Liver (tissue), 3 donors: ENCODE measurements at regions not wholly inside any gene's neighbourhood (a gene's known extent, or its start where the extent isn't known, plus 50 kb on each side); places are given as distances from the start of the nearest gene placed in this dataset.

ENCODE experiments used
- ATF3 ChIP-seq: IDR thresholded peaks from 2 replicates; pipeline ENCODE4 v1.6.1; 2016; ENCODE audit warnings: antibody characterized with exemption
- CTCF ChIP-seq: fragments of 150-350 bp; IDR thresholded peaks from 2 replicates; pipeline ENCODE4 v1.5.1; 2017; ENCODE audit warnings: improper control_type of control experiment, low read depth, low read length; ENCODE audit not compliant: missing input control
- EGR1 ChIP-seq, 2 donors: IDR thresholded peaks; 2 replicates each; pipeline ENCODE4 v1.6.1; 2016 to 2018; ENCODE audit warnings: antibody characterized with exemption in 2 of 2, low read depth in 2 of 2
- FOXA1 ChIP-seq: IDR thresholded peaks from 2 replicates; pipeline ENCODE4 v1.6.1; 2016; ENCODE audit warnings: antibody characterized with exemption
- GABPA ChIP-seq, 2 donors: IDR thresholded peaks in 1 of 2; conservative IDR thresholded peaks in 1 of 2; 2 replicates each; pipeline ENCODE4 v1.6.1; 2016; ENCODE audit warnings: antibody characterized with exemption in 2 of 2, mild to moderate bottlenecking in 1 of 2, moderate library complexity in 1 of 2
- HNF4G ChIP-seq: IDR thresholded peaks from 2 replicates; pipeline ENCODE4 v1.6.1; 2016; ENCODE audit warnings: antibody characterized with exemption
- JUND ChIP-seq, 2 donors: IDR thresholded peaks; 2 replicates each; pipeline ENCODE4 v1.6.1; 2016; ENCODE audit warnings: antibody characterized with exemption in 2 of 2
- MAX ChIP-seq: IDR thresholded peaks from 2 replicates; pipeline ENCODE4 v1.6.1; 2016; ENCODE audit warnings: antibody characterized with exemption
- RAD21 ChIP-seq, 2 donors: IDR thresholded peaks; 2 replicates each; pipeline ENCODE4 v1.6.1; 2016; ENCODE audit warnings: antibody characterized with exemption in 2 of 2, mild to moderate bottlenecking in 2 of 2
- REST ChIP-seq: IDR thresholded peaks from 2 replicates; pipeline ENCODE4 v1.6.1; 2016; ENCODE audit warnings: antibody characterized with exemption, mild to moderate bottlenecking
- TAF1 ChIP-seq: conservative IDR thresholded peaks from 2 replicates; pipeline ENCODE4 v1.6.1; 2016; ENCODE audit warnings: antibody characterized with exemption, mild to moderate bottlenecking
- donor health status: healthy.
- donor health status: healthy.

- TF ChIP-seq CTCF (no peak), EGR1 (IDR thresholded peaks at IDR 0.05; ENCODE audit: low read depth in 2 of 2) (no peak), HNF4G (no peak), MAX (no peak), REST (no peak), ATF3 (no peak), TAF1 (no peak), RAD21 (IDR thresholded peaks at IDR 0.05) (no peak), GABPA (IDR thresholded peaks at IDR 0.05 in 1 of 2, conservative IDR thresholded peaks at IDR 0.05 in 1 of 2) (no peak), JUND (IDR thresholded peaks at IDR 0.05) (no peak), FOXA1 (no peak)
Observed at GRCh38 chr5:17331651-17332050, 114.2 kb downstream of the BASP1 start.
